A673 (cell line): ENCODE measurements at regions not wholly inside any gene's neighbourhood (a gene's known extent, or its start where the extent isn't known, plus 50 kb on each side); places are given as distances from the start of the nearest gene placed in this dataset.

Experiments
- BruUV-seq: library from RNA; stranded (reverse); fragments of 400-500 nt; replicated peaks from 2 replicates; lab custom pipeline; 2021; lab: Mats Ljungman, UMichigan
- CTCF ChIA-PET: fragments of 300-600 bp; sonication (Branson Sonifier 250); formaldehyde crosslinking; loops from one replicate; lab custom pipeline; 2022; ENCODE audit warnings: antibody characterized with exemption; lab: Charles Lee
- POLR2A ChIA-PET: fragments of 300-600 bp; sonication (Branson Sonifier 250); formaldehyde crosslinking; loops from one replicate; lab custom pipeline; 2022; ENCODE audit warnings: antibody characterized with exemption; ENCODE audit not compliant: low non-redundant PET; lab: Charles Lee
- DNase-seq: peaks from one replicate; pipeline ENCODE4 v3.0.0-alpha.2; 2015; ENCODE audit warnings: low spot score
- H3K27ac ChIP-seq: fragments of 200-600 bp; sonication (generic); 2 replicates; pipeline ENCODE4 v1.5.1; 2016; ENCODE audit warnings: mixed run types, low read depth, mild to moderate bottlenecking, mixed read lengths, antibody characterized with exemption, low read length; ENCODE audit not compliant: poor library complexity, severe bottlenecking
- H3K27me3 ChIP-seq: fragments of 200-600 bp; sonication (generic); replicated peaks from 2 replicates; pipeline ENCODE4 v1.6.1; 2017; ENCODE audit warnings: mixed run types, low read depth, mild to moderate bottlenecking, mixed read lengths, antibody characterized with exemption, low read length; ENCODE audit not compliant: insufficient read depth, poor library complexity
- H3K36me3 ChIP-seq: fragments of 200-600 bp; sonication (generic); 2 replicates; pipeline ENCODE4 v1.6.1; 2016; ENCODE audit warnings: mixed run types, mild to moderate bottlenecking, mixed read lengths, antibody characterized with exemption, low read length; ENCODE audit not compliant: insufficient read depth, poor library complexity, severe bottlenecking
- H3K4me1 ChIP-seq: fragments of 200-600 bp; sonication (generic); 2 replicates; pipeline ENCODE4 v1.6.1; 2017; ENCODE audit warnings: mixed run types, mild to moderate bottlenecking, mixed read lengths, antibody characterized with exemption, low read length; ENCODE audit not compliant: insufficient read depth, poor library complexity, severe bottlenecking
- H3K4me3 ChIP-seq: fragments of 200-600 bp; sonication (generic); 2 replicates; pipeline ENCODE4 v1.5.1; 2016; ENCODE audit warnings: low read depth, mixed run types, mild to moderate bottlenecking, mixed read lengths, low read length; ENCODE audit not compliant: poor library complexity, severe bottlenecking
- H3K9me3 ChIP-seq: fragments of 200-600 bp; sonication (generic); 2 replicates; pipeline ENCODE4 v1.6.1; 2016; ENCODE audit warnings: mixed run types, low read depth, mild to moderate bottlenecking, mixed read lengths, antibody characterized with exemption, low read length; ENCODE audit not compliant: poor library complexity, severe bottlenecking
- EZH2 ChIP-seq: fragments of 200-600 bp; sonication (generic); IDR thresholded peaks from 2 replicates; pipeline ENCODE4 v1.6.1; 2017; ENCODE audit warnings: borderline replicate concordance, low read depth, mild to moderate bottlenecking, mixed read lengths, antibody characterized with exemption, low read length; ENCODE audit not compliant: poor library complexity, severe bottlenecking
- intact Hi-C: fragments of 100-400 bp; cut with micrococcal nuclease; formaldehyde crosslinking; loops from one replicate; pipeline ENCODE4 v1.10.0; 2022; ENCODE audit not compliant: unreplicated experiment
- TF ChIP-seq, protein P1 (sequence below): fragments of 300-800, 200-600 bp; sonication (generic); conservative IDR thresholded peaks from 2 replicates; pipeline ENCODE4 v1.5.1; 2017; ENCODE audit warnings: low read depth, mild to moderate bottlenecking, antibody characterized with exemption, low read length, moderate library complexity, mixed read lengths

DNA sequence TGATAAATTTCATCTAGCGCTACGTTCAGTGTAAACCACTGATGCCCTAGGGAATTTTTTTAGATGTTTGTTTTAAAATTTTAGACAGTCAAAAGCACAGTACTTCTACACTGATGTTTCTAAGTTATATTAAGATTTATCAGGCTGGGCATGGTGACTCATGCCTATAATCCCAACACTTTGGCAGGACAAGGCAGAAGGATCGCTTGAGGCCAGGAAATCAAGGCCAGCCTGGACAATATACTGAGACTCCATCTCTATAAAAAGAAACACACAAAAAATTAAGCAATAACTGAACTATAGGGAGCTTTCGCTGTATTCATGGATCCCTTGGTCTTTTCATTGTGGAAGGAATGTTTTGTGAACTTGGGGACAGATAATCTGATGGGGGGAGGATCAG is 50.6 kb upstream of the MAPRE2 start:
- BruUV-seq = no TSS peak
- Histone ChIP-seq H3K36me3 (no peaks in the 10 kb centered on the region), H3K4me3 (no peak overlapping the region), H3K4me1 (no peaks in the 10 kb centered on the region), H3K9me3 (no peaks in the 10 kb centered on the region), H3K27me3 (no peaks in the 10 kb centered on the region), H3K27ac (no peak overlapping the region)
- DNase-seq = no peak
- TF ChIP-seq, protein P1, sequence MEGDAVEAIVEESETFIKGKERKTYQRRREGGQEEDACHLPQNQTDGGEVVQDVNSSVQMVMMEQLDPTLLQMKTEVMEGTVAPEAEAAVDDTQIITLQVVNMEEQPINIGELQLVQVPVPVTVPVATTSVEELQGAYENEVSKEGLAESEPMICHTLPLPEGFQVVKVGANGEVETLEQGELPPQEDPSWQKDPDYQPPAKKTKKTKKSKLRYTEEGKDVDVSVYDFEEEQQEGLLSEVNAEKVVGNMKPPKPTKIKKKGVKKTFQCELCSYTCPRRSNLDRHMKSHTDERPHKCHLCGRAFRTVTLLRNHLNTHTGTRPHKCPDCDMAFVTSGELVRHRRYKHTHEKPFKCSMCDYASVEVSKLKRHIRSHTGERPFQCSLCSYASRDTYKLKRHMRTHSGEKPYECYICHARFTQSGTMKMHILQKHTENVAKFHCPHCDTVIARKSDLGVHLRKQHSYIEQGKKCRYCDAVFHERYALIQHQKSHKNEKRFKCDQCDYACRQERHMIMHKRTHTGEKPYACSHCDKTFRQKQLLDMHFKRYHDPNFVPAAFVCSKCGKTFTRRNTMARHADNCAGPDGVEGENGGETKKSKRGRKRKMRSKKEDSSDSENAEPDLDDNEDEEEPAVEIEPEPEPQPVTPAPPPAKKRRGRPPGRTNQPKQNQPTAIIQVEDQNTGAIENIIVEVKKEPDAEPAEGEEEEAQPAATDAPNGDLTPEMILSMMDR = no peak
- no peak for TF ChIP-seq EZH2
- intact Hi-C loops = no loop called here
- ChIA-PET POLR2A (no interaction called here), CTCF (no interaction called here)

DNA sequence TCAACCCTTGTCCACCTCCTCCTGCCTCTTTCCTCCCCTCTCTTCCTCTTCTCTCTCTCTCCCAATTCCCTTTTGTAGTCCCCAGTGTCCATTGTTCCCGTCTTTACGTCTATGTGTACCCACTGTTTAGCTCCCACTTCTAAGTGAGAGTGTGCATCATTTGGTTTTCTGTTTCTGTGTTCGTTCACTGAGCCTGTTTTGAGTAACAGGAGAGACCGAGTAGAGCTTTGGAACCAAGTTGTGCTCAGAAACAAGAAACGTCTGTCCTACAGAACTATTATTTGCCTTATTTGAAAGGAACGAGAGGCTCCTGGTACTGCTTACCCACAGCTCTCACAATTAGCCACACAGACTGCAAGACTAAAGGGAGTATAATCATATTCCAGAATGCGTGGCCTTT is 50.1 kb upstream of the MAPRE2 start:
- TF ChIP-seq, protein P1 = no peak
- TF ChIP-seq EZH2 = no peak
- no TSS peak for BruUV-seq
- POLR2A ChIA-PET = no interaction called here
- no peak overlapping the region for H3K4me3 ChIP-seq
- no peak for DNase-seq
- no peak overlapping the region for H3K27ac ChIP-seq
- no peaks in the 10 kb centered on the region for H3K4me1 ChIP-seq
- H3K9me3 ChIP-seq = no peaks in the 10 kb centered on the region
- CTCF ChIA-PET = no interaction called here
- H3K27me3 ChIP-seq = no peaks in the 10 kb centered on the region
- intact Hi-C loops = no loop called here
- H3K36me3 ChIP-seq = no peaks in the 10 kb centered on the region
